ENCODE measurements at regions not wholly inside any gene's neighbourhood (a gene's known extent, or its start where the extent isn't known, plus 50 kb on each side); places are given as distances from the start of the nearest gene placed in this dataset.
"Not testable (repeated sequence)": the region's sequence is repeated elsewhere in the genome, so short reads cannot be mapped to it uniquely, and the experiment has no call there.

DNA sequence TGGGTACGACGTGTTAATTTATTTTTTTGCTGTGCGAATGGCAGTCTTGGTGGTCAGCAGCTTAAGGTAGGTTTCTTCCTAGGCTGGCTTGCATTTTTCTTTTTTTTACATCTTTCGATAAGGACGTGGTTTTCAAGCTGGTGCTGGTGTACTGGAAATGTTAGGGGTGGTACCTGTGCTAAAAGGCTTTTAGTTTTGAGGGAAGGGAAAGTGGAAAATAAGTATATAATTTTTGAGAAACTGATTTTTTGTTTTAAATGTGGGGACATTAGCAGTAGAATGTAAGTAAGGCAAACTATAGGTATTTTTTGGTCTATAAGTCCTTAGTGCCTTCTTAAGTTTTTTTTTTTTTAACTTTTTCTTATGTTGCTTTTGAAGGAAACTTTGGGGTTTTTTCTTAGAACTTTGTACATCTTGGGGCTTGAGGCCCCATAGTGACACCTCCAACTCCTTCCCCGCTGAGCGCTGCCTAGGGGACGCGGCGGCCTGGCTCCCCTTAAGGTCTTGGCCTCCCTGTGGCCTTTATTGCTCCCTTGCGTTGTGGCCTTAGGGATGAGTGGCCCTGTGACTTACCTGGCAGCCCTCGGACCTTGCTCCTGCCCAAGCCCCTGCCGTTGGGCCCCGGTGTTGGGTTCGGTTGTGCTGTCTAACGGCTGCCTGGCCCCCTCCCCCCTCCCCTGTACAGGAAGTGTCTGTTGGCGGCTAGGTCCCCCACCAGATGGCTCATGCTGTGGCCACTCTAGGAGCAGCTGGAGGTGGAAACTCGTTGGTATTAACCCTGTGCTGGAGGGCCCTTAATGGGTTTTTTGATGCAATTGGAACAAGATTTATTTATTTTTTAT is 88.0 kb upstream of the RPRML start:
- DNase-seq (ENCODE audit: low spot score) = peak; percentile 96

DNA sequence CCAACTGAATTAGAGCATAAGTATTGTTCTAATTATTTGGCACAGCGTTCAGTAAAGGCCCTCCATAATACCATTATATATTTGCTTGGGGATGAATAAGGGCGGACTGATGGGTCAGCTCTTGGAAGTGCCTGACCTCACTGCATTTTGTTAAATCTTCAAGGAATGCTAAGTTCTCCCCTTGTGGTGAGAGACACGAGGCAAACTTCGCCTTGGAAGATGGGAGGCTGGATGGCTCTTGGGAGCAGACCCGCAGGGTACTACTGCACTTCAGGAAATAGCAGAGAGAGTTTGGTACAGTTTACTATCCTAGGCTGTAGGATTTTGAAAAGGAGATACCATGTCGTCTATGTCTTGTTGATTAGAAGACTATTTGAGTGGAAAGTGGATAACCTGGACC is 87.0 kb upstream of the RPRML start:
- DNase-seq (ENCODE audit: low spot score) = no peak

DNA sequence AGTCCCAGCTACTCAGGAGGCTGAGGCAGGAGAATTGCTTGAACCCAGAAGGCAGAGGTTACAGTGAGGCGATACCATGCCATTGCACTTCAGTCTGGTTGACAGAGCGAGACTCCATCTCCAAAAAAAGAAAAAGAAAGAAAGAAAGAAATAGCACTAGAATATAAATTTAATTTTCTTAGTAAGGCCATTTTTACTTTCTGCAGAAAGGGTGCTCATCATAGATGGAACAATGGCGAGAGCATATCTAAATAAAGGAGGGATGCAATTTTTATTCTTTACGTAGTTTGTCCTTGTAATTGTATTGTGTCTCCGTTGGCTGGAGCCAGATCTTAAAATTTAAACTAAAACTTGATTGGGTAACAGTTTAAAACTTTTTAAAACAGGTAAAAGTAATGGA is 85.6 kb upstream of the RPRML start:
- no peak for DNase-seq (ENCODE audit: low spot score)

DNA sequence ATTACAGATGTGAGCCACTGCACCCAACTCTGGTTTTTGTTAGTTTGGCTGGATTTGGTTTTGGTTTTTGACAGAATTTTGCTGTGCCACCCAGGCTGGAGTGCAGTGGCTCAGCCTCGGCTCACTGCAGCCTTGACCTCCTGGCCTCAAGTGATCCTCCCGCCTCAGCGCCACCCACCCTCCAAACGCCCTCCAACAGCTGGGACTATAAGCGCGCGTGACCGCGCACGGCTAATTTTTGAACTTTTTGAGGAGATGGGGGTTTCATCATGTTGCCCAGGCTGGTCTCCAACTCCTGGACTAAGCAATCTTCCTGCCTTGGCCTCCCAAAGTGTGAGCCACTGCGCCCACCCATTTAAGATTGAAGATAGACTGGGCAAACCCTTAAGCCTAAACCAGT is 84.4 kb upstream of the RPRML start:
- DNase-seq (ENCODE audit: low spot score) = no peak

DNA sequence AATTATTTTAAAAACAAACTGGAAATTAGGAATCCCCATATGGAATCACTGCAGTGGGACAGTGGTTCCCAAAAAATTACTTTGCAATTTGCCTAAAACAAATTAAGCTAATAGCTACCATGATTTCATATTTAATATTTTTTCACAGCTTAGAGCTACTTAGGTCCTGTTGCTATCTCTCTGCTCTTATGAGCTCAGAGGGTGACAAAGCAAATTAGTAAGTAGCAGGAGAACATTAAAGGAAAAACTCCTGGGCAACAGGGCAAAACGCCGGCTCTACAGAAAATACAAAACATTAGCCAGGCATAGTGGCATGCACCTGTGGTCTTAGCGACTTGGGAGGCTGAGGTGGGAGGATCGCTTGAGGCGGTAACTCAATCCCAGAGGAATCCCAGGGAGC is 83.8 kb upstream of the RPRML start:
- DNase-seq (ENCODE audit: low spot score) = not testable (repeated sequence)

DNA sequence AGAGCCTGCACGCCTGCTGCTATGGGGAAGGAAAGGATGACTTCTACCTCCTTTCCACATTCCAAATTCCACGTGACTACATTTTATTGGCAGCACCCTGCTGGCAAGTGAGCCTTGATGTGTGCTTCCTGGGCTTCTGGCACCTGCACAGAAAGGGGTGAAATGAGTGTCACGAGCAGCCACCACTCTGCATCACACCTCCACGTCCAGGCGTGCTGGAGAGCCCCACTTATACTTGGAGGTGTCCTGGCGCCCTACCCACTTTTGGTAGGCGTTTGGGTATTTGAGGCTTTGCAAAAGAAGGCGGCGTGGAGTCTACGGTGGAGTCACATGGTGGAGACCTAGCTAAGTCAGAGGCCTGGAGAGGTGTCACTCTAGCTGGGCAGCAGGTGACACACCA is 81.0 kb upstream of the RPRML start:
- not testable (repeated sequence) for DNase-seq (ENCODE audit: low spot score)

DNA sequence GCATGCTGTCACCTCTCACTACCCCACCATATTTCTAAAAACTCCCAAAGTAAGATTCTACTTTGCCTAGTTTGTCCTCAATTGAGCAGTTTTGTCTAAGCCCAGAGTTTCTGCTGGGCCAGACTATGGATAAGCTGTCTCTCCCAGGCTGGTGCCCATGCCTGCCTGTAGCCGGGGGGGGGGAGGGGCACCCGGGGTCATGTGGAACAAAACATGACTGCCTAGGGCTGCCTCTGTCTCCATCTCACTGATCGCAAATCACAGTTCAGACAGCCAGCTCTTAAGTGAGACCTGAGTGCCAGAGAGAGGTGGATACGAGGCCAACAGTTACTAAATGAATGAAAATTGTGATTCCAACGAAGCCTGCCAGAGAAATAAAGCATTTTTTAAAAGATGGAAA is 78.8 kb upstream of the RPRML start:
- no peak for DNase-seq (ENCODE audit: low spot score)

DNA sequence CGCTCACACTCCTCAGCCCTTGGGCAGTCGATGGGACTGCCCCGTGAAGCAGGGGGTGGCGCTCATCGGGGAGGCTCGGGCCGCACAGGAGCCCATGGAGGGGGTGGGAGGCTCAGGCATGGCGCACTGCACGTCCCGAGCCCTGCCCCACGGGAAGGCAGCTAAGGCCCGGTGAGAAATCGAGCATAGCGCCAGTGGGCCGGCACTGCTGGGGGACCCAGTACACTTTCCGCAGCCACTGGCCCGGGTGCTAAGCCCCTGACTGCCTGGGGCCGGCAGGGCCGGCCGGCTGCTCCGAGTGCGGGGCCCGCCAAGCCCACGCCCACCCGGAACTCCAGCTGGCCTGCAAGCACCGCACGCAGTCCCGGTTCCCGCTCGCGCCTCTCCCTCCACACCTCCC is 78.2 kb upstream of the RPRML start:
- not testable (repeated sequence) for DNase-seq (ENCODE audit: low spot score)

DNA sequence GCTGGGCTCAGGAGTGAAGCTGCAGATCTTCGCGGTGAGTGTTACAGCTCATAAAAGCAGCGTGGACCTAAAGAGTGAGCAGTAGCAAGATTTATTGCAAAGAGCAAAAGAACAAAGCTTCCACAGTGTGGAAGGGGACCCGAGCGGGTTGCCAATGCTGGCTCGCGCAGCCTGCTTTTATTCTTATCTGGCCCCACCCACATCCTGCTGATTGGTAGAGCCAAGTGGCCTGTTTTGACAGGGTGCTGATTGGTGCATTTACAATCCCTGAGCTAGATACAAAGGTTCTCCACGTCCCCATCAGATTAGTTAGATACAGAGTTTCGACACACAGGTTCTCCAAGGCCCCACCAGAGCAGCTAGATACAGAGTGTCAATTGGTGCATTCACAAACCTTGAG is 77.6 kb upstream of the RPRML start:
- not testable (repeated sequence) for DNase-seq (ENCODE audit: low spot score)

Measured in GM03348 (cell line).